NCI-H2081 (cell line): ENCODE measurements at regions not wholly inside any gene's neighbourhood (a gene's known extent, or its start where the extent isn't known, plus 50 kb on each side); places are given as distances from the start of the nearest gene placed in this dataset.
"Not testable (repeated sequence)": the region's sequence is repeated elsewhere in the genome, so short reads cannot be mapped to it uniquely, and the experiment has no call there.

ENCODE experiments used
- DNase-seq, 2 experiments: peaks; one replicate each; lab custom pipeline; 2025; lab: John Stamatoyannopoulos, UW

DNA sequence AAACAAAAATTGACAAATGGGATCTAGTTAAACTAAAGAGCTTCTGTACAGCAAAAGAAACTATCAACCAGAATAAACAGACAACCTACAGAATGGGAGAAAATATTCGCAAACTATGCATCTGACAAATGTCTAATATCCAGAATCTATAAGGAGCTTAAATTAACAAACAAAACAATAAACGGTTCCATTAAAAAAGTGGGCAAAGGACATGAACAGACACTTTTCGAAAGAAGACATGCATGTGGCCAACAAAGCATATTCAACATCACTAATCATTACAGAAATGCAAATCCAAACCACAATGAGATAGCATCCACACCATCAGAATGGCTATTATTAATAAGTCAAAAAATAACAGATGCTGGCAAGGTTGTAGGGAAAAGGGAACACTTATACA lies 50.5 kb upstream of the MED13L start:
- not testable (repeated sequence) for DNase-seq

DNA sequence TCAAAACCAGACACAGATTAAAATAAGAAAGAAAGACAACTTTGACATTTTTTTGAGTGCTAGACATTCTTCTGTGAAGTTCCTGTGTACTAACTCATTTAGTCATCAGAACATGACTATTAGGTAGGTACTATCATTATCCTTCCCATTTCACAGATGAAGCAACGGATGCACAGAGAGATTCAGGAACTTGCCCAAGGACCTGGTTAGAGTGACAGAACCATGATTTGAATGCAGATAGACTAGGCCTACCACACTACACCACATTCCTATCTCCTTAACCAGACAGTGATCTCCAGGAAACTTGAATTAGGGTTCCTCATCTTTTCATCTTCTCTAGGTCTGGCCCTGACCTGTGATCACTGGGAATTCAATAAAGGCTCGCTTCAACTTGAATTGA lies 54.4 kb upstream of the MED13L start:
- DNase-seq = no peak

DNA sequence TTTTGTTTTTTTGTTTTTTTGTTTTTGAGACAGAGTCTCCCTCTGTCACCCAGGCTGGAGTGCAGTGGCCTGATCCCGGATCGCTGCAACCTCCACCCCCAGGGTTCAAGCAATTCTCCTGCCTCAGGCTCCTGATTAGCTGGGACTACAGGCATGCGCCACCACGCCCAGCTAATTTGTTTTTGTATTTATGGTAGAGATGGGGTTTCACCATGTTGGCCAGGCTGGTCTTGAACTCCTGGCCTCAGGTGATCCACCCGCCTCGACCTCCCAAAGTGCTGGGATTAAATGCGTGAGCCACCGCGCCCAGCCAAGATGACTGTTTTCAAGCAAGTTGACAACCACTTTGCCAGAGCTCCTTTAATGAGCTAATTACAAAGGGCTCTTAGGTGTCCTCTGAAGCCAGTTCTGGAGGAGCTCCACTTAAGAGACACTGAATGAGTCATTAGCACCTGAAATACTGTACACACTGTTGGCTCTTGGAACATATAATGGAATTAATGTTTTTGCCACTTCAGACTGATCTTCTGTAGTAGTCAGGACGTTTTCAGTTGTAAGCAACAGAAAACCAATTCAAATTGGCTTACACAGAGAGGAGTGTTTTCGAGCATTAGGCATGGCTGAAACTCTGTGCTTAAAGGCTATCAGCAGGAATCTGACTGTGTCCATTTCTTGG lies 55.4 kb upstream of the MED13L start:
- no peak for DNase-seq

DNA sequence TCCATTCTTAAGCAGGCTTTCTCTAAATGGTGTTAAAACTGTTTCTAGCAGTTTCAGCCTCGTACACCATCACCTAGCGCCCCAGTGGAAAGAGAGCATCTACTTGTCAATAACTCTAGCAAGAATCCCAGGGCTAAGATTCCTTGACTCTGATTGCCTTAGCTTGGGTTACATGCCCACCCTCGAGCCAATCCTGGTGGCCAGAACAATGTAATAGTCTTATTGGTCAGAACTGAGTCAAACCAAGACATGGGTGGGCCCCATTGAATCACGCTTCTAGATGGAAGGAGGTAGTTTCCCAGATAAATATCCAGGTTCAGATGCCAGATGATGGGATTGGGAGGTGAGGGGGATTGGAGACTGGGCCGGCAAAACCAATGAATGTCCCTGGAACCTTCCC lies 55.9 kb upstream of the MED13L start:
- no peak for DNase-seq

DNA sequence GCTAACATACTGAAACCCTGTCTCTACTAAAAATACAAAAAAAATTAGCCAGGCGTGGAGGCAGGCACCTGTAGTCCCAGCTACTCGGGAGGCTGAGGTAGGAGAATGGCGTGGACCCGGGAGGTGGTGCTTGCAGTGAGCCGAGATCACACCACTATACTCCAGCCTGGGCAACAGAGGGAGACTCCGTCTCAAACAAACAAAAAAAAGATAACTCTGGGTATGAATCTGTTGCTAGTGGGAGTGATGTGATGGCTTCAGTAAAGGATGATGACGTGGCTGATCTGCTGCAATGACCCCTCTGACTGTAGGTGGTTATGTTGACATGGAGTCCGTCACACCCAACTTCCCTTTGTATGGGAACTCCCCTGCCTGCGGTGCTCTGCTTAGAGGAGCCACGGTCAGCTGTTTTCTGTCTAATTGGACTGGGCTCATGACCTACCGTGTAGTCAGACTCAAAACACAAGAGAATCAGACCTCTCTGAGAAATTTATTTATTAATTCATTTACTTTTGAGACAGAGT lies 59.1 kb upstream of the MED13L start:
- no peak for DNase-seq

DNA sequence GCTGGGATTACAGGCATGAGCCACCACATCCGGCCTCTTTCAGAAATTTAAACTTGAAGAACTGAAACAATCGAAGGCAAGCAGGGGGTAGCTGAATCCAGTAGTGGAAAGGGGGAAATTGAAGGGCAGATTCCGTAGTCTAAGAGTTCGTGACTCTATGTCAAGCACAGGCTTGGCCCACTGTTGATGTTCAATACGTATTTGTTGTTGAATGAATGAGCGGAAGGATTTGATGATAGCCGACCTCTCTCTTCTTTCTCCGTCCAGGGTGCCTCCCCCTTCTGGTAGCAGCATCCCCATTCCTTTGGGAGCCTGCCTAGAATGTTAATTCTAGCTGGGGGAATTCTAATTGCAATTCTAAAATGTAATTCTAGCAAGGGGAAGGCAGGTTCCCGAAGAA lies 59.8 kb upstream of the MED13L start:
- DNase-seq = no peak

DNA sequence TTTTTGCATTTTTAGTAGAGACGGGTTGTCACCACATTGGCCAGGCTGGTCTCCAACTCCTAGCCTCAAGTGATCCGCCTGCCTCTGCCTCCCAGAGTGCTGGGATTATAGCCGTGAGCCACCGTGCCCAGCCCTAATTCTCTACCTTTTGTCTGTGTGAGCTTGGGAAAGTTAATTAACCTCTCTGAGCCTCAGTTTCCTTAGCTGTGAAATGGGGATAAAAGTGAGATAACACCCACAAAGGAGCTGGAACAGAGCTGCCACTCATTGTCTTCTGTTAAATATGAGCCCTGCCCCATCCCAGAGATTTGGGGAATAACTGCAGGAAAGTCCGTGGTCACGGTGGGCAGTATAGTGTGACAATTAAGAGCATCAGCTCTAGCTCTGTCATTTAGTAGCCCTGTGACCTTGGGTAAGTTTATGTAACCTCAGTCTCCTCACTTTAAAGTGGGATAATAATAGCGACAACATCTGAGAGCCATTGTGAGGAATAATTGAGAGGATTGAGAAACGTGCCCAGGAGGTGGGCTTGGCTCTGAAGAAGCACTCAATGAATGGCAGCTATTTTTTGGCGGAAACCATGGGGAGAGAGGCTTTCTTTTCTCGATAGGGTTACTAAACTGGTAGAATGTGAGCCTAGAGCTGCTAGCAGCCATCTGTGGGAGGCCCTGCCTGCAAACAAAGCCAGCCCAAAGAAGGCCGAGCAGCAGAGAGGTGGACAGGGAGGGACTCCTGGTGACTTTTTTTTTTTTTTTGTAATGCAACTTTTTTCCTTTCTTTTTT lies 60.8 kb upstream of the MED13L start:
- DNase-seq = no peak

DNA sequence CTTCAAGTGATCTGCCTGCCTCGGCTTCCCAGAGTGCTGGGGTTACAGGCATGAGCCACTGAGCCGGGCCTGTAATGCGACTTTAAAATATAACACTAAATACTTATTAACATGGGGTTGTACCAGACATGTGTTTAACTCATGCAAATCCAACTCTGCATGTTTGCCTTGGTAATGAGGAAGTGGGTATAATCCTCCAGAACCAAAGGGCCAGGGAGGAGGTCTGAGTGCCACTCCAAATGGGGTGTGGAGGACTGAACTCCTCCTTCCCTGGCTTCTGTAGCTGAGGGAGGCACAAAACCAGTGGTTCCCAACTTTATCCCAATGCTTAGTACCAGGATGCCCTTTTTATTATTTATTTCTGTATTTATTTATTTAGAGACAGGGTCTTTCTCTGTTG lies 61.6 kb upstream of the MED13L start:
- DNase-seq = no peak

DNA sequence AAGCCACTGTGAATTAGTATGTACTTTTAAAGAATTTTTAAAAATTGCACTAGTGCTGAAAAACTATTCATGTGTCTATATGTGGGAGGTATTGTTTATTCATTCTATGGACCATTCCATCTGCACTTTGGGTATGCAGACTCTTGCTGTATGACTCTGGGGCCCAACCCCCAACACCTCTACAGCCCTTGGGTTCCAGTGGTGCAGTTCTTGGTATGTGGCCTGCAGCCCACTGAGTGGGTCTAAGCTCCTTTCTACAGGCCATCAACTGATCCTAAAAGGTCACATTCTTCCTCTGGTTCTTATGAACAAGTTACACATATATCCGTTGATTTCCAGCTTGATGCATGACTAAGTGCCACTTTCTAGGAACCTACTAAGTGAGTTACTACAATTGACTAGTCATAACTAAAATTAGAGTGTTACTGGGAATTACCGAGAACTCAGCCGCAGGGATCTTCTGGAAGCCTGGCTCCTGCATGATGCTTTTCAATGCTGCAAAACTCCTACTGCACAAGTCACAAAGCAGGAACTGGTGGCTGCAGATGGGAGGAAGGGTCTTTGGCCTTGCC lies 62.4 kb upstream of the MED13L start:
- no peak for DNase-seq

DNA sequence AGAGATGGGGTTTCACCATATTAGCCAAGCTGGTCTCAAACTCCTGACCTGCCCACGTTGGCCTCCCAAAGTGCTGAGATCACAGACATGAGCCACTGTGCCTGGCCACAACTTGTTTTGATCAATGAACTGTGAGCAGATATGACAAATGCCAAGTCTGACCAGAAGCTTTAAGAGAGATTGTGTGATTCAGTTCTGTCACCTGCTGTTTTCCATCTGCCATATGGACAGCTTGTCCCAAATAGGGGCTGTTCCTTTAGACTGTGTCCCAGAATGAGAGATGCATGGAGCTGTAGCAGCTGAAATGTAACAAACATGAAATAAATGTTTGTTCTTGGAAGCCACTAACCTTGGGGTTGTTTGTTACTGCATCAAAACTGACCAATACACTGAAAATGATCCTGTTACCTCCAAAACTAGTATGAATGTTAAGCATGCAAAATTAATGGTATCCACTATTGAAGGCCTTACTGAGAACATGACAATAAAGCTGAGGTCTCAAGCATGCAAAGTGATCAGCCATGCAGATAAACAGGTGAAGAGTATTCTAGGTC lies 65.9 kb upstream of the MED13L start:
- no peak for DNase-seq

DNA sequence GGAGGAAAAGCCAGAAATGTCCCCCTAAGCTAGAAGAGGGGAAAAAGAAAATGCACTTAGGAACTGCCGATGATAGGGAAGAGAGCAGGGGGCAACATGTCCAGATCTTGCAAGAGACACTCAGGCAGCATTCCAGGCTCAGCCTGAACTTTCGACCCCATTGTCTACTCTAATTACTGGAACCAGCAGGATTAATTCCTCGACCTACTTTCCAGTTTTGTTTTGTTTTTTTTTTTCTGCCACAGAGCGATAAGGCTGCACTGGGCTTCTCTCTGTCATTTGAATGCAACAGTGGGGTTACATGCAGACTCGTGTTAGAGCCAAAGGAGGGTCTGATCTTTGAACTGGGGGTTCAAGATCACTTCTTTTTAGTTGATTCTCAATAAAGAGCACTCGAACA lies 68.7 kb upstream of the MED13L start:
- DNase-seq = no peak

DNA sequence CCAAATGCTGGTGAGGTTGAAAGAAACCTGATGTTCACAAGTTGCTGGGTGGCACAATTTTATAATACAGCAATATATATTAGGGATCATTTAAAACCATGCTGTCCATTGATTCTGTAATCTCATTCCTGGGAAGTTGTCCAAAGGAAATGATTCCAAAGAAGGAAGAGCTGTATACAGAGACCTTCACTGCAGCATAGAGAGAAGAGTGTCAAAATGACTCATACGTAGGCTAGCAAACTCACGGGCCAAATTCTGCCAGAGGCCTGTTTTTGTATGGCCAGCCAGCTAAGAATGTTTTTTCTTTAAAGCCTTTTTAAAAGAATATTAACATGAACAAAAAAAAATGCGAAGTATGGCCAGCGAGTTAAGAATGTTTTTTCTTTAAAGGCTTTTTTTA lies 69.2 kb upstream of the MED13L start:
- DNase-seq = no peak

DNA sequence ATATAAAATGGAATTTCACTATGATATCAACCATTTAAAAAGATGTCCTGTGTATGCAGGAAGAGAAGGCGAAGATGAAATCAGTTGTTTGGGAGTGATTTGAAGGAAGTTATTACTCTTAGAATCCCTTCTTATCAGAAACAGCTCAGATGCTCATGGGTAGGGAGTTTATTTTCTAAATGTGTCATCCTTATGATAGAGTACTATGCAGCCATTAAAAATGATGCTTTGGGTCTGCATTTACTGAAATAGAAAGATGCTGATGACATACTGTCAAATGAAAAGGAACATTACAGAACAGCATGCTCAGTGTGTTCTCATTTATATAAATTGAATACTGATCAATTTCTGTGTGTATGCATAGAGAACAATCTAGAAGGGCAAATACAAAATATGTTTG lies 69.8 kb upstream of the MED13L start:
- DNase-seq = no peak

DNA sequence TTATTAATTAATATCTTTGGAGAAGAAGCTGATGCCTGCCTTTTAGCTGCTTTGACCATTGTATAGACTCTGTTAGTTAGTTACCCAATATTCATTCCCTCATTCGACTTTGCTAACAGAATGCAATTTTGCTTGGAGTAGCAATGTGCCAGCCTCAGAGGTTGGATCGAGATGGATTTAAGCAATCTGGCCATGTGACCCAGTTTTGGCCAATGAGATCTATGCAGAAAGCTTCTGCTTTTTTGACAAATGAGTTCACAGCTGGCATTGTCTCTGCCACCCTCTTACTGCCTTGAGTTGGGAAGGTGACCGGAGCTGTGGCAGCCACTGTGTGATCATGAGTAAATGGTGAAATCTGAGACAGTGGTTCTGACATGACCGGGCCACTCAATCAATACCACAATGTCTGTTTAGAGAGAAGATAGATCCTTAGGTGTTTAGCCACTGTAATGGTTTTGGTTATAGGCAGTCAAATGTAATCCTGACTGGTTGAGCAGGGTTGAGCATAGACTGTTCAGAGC lies 74.9 kb upstream of the MED13L start:
- DNase-seq = no peak

DNA sequence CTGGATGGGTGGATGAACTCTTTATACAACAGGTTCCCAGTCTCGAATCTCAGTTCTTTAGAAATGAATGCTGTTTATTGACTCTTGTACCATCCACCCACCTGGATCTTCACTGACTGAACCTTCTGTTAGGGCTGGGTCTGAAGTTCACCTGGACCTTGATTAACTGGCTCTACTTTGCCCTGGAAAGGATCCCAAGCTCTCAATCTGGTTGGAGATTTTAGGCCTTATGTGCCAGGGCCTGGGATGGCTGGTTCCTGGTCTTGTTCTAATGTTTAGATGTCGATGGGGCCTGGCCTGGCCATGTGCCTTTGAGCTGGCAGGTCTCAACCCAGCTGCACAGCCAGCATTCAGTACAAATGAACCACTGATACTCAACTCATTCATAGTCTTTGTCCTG lies 76.5 kb upstream of the MED13L start:
- DNase-seq = no peak

DNA sequence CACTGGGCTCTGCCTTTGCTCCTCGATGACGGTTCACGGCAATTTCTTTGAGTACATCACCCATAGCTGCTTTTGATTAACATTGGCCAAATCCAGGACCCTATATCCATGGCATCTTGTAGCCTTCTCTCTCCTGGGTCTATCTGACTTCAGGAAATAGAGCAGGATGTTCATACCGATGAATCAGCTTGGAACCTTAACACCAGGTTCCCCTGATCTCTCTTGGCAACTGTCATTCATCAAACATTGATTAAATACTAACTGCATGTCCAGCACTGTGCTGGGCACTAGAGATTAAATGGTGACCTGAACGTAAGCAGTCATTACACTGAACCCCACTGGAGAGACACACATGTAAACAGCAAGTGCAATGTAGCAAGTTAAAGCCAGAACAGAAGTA lies 77.0 kb upstream of the MED13L start:
- DNase-seq = no peak

DNA sequence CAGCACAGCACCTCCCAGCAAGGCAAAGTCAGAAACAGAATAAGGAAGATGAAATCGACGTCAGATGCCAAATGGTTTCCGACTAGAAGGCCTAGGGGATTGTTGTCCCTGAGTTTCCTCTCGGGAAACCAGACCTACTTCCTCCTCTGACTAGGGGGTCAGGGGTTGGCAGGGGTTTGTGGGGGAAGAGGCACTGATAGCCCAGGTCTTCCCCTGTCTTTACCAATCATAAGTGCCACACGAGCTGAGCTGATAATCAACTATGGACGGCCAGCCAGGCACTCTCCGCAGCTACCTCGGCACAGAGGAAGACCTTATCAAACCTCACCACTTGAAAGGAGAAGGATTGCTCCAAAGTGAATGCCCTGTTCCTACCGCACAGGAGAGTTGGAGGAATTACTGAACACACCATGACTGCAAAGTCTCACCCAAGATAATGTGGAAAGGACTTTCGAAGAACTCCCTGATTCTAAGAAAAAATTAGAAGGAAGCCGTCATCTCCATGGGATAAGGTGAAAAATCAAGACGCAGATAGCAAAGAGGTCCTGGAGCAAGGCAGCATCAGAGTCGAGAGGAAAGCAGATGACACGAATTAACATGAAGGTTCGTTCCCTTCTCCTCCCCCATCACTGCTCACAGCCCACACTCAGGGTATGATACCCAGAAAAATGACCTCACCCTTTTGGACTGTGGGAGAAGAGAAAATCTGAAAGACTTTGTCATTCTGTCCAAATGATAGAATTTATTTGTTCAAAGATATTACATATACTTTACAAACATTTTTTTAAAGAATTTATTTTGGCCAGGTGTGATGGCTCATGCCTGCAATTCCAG lies 77.7 kb upstream of the MED13L start:
- DNase-seq = no peak

DNA sequence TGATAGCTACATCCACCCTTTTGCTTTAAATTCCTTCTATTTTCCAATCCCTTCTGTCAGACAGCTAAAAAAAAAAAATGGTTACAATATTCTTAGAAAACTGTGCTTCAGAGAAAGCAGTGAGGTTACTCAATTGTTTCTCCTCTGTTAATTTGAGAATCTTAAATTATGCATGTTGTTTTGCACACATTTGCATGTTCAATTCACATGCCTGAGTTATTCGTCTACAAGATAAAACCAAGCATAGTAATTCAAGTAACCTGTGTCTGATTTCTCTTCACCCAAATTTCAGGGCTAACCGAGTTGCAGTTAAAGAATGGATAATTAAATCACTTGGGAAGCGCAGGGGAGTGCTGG lies 81.0 kb upstream of the MED13L start:
- DNase-seq = no peak

DNA sequence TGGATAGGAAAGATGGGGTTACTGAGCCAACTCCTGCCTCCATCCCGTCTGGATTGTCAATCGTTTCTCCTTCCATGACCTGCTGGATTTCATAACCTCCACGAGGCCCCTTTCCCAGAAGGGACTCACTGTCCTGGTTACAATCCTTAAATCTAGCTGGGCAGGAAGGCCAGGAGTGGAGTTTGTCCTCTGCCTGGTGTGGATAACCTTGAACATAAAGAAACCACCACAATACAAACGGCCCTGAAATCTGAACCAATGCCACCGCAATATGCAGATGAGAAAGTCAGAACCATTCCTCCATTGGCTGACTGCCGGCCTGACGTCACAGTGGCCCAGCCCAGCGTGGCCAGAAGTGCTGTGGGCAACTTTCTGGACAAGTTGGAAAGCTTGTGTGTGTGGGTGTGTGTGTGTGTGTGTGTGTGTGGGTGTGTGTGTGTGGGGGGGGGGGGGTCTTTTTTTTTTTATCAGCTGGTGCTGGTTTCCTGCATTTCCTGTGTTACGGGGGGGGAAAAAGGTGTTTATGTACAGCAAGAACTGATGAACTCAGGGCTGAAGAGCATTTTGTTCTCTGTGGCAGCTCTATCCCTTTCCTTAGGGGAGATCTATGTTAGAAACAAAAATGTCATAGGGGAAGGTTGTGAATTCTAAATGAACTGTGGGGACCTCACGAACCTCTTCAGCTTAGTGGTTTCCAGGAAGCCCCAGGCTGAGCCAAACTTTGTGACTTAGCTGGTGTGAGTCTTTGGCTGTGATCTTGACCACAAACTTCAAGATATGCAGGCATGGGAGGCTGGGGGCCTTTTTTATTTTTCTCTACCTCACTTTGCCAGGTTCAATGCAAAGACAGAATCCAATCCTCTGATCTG lies 81.6 kb upstream of the MED13L start:
- peak in 1 of 2 experiments; percentile 5 for DNase-seq

DNA sequence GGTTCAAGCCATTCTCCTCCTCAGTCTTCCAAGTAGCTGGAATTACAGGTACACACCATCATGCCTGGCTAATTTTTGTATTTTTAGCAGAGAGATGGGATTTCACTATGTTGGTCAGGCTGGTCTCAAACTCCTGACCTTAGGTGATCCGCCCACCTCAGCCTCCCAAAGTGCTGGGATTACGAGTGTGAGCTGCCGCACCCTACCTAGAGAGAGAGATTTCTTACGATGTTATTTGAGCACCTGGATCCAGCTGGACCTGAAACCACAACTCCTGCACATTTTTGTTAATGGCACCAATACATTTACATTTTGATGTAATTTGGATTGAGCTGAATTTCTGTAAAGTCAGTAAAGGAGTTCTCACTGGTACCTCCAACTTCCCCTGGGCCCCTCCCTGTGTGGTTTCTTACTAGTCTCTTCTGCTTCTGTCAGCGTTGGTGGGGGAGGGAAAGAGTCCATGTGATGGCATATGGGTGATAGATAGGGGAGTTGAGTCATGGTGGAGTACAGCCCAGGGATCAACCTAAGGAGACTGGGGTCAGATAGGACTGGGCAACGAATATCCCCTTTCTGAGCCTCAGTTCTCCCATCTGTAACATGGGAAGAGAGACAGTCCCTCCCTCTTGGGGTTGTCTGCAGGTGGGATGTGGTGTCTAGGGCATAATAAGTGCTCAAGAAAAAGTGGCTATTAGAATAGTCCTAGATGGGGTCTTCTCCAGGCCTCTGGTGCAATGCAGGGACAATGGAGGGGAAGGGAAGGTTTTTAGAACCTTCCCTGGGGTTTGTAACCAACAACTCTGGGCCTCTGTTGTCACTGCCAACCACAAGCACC lies 83.3 kb upstream of the MED13L start:
- no peak for DNase-seq
